Activated CD4-positive, CD25-positive, alpha-beta regulatory T cell treated with anti-CD3 and anti-CD28 coated beads, Interleukin-2, amount 50 U/mL, for 24 hours (primary cell): ENCODE measurements at regions not wholly inside any gene's neighbourhood (a gene's known extent, or its start where the extent isn't known, plus 50 kb on each side); places are given as distances from the start of the nearest gene placed in this dataset.

ENCODE experiments used
- ATAC-seq, 2 donors: fragments of 150-1000 bp; cut with Tn5 transposase; one replicate each; pipeline ENCODE4 v1.10.0; 2021; ENCODE audit warnings: mild to moderate bottlenecking in 1 of 2, moderate library complexity in 1 of 2

DNA sequence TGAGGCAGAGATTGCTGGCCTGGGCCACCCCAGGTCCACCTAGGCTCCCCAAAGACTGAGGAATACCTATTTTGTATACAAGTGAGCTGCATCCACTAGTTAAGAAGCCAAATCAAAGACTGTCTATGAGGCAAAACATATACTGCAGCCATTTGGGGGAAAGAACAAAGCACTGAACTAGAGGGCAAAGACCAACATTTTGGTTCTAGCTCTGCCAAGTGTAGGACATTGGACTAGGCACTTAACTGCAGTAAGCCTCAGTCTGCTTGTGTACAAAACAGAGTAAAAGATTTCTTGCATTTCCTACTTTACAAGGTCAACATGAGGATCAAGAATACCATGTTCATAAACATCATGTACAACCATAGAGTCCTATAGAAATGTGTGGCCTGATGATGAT is 94.8 kb upstream of the CYP1B1 start:
- ATAC-seq: no peak

DNA sequence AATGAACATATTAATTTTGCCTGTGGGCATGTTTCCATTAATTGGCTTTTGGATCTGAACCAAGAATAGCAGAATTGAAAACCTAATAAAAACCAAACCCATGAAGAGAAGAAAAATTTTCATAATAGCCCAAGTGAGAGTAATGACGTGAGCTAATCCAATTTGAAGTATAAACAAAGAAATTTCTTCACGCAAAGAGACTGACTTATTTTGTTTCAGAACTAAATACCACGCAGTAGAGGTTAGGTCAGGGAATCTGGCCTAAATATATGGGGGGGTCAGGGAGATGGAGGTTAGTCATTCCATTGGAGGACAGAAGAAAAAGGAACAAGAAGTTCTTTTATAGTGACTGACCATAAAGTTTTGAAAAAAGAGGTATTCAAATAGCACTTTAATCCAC is 94.1 kb upstream of the CYP1B1 start:
- ATAC-seq: no peak

DNA sequence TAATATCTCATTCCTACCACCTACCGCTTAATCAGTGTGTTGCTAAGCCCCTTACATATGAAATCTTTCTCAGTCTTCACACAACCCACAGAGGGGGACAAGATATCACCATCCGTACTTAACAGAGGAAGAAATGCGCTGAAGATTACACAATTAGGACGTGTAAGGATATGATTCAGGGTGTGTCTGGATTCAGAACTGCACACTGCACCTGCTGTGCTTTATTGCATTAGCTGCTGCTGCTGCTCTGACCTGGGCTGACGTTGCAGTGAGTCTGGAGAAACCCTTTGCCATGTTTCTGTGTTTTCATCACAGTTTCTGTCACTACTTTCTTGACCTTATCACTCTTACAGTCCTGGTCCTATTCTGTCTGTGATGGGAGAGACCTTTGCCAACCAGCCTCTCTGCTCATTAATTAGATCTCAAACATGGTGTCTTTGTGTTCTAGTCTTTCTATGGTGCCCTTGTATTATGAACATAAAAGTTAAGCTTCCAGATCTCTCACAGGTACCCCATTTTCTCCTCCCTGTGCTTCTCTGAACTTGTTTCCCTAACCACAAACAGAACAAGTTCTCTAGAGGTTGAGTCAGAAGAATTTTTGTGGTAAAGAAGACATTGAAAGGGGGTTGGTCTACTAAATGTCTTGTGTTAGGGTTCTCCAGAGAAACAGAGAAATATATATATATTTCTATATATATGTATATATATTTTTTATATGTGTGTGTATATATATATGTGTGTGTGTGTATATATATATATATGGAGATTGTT is 92.9 kb upstream of the CYP1B1 start:
- ATAC-seq: no peak

DNA sequence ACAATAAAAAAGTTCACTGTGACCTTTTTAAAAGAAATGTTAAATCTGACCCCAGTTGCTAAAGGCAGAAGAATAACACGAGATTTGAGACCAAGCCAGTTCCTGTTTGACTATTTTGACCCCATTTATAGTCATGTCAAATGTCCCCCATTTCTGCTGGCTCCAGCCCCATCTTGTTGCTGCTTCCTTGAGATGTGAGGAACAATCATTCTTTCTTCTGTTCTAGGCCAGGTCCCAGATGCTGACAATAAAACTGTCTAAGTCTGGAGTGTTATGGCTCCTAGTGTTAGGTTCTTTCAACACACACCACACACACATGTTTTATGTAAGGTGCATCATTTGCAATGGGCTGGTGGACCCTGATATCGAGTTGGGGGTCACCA is 92.0 kb upstream of the CYP1B1 start:
- no peak for ATAC-seq

DNA sequence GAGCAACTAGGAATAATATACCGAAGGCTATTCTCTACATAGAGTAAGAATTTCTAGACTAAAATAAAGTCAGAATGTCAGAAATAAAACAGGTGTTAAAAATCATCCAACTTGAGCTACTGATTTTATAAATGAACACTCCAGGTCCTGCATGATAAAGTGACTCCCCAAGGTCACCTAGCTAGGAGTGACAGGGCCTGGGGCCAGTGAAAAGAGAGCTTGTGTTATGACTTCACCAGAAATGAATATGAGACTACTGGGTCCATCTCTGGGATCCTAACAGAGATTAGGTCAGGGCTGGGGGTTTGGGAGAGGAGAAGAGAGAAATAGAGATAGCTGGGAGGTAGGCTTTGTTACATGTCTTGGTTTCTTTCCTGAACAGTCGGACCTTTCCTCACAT is 89.7 kb upstream of the CYP1B1 start:
- no peak for ATAC-seq

DNA sequence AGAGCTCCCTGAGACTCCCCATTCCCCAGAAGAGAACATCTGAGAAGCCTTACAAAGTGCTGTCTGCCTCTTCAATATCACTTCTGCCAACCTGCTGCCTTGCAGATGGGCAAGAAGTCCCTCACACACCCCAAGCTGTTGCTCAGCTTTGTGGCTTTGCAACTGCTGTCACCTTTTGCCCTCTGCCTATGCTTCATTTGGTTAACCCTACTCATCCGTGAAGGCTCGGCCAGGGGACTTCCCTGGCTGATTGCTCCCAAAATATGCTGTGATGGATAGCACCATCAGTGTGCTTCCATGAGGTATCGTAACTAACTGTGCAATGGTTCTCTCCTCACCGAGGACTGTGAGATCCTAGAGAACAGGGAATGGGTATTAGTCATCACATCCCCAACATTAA is 88.9 kb upstream of the CYP1B1 start:
- no peak for ATAC-seq

DNA sequence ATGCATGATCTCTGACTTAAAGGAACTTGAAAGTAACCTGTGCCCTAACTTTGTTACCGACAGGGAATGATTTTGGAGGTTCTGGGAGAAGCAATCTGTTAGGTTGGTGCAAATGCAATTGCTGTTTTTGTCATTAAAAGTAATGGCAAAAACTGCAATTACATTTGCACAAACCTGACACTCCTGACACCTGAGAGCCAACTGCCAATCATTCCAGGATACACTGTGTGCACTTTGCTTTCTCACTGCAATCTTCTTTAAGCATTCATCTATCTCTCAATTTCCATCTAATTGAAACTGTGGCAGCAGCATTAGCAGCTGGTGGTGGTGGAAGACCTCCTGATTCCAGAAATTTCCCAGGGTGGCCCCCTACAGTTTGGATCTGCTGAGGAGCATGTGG is 87.6 kb upstream of the CYP1B1 start:
- no peak for ATAC-seq

DNA sequence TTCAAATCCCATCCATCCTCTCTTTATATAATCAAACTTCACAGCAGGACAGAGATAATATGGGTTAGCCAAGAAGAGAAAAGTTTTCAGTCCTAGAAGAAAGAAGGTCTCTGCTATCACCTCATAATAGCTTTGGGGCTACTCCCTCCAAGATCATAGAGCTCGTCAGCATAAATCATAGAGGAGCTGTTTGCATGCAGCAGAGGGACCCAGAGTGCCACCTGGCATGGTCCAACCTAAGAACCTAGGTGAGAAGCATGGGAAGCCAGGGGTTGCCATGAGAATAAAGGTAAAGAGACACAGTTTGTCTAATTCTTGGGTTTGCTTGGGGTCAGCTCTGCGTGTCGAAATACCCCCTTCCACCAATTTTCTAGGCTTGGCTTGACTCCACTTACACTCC is 87.1 kb upstream of the CYP1B1 start:
- no peak for ATAC-seq

DNA sequence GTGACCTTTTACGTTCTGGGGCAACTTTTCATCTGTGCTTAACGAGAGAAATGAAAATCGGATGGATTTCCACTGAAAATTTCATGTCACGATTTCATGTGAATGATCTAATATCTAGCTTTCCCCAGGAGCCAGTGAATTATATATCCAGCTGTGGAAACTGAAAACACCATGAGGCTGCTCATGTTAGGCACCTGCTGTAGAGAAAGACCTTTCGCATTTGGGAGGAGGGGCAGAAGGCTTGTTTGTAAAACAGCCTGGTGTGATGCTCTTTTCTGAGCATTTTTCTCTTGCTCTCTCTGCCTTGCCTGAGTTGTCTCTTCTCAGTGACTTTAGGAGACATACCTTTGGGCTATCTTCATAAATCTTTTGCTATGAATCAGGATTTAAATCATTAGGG is 84.6 kb upstream of the CYP1B1 start:
- no peak for ATAC-seq

DNA sequence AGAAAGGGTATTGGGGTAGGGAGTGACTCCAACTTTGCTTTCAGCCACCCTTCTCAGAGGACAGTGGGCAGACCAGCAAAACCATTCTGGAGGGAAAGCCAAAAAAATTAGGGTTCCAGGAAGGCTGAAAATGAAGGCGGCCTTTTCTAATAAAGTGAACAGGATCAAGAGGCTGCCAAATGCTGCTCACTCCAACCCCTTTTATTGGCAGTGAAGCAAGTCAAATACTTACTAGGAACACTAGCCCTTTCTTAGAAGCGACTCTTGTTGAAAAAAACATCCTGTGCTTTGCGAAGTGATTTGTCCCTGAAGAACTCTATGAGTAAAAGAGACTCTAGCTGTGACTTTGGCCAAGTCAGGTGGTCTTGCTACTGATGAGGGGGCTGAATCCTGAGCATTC is 83.6 kb upstream of the CYP1B1 start:
- no peak for ATAC-seq

DNA sequence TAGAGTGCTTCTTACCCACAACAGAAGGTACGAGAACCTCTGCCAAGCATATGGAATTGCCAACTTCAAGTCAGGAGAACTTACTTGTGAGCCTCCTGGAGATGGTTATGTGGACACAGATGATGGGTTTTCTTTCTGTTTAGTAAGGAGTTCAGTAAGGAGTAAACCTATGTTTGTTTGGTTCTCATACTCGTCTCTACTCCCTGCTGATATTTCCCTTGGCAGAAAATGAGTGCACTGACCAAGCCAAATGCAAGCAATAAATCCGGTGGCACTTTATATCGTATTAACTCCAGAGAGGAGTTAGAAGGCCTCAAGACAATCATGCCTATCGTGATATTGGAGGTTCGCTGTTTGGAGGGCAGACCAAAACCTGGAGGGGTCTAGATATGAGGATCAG is 83.2 kb upstream of the CYP1B1 start:
- no peak for ATAC-seq

DNA sequence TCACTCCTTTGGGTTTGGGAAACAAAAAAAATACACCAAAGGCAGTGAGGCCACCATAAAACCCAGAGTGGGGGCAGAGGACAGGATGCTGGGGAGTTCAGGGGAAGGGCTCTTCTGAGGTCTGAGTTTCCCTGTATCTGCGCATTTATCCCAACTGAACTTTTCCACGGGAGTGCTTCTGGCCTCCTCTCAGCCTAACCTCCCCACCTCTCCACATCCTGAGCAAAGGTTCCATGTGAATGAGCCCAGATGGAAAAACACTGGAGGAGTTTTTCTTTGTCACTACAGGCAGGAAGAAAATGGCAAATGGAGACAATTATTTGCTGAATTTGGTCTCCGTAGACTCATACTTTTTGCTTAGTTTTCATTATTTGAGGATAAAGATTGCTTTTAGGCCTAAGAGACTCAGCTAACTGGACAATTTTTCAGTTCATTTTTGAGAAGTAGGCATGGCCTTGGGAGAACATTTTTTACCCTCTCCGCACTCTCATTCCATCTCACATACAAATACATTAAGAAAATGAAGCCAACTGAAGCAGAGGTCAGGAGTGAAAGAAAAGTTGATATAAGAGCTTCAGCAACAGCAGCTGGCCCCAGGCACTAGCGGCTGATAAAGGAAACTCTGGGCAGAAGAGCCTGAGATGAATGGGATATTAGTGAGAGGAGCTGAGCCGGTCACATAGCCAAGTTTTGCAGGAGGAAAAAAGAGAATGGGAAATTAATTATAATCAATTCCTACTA is 82.6 kb upstream of the CYP1B1 start:
- ATAC-seq: no peak

DNA sequence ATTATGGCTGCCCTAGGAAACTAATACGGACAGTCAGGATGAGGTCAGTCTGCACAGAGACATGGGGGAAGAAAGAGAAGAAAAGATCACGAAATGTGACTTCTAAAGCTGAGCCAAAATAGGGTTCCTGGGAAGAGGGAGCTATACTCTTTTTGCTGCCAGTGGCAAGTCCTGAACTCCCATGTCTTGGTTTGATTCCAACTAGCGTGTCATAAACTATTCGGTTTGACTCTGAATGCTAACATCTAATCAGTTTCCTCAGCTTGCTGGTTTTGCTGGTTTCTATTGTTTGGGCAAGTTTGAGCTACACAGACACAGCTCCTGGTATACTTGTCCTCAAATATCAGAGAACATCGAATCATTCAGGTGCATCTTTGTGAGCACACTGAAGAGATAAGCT is 80.5 kb upstream of the CYP1B1 start:
- ATAC-seq: no peak

DNA sequence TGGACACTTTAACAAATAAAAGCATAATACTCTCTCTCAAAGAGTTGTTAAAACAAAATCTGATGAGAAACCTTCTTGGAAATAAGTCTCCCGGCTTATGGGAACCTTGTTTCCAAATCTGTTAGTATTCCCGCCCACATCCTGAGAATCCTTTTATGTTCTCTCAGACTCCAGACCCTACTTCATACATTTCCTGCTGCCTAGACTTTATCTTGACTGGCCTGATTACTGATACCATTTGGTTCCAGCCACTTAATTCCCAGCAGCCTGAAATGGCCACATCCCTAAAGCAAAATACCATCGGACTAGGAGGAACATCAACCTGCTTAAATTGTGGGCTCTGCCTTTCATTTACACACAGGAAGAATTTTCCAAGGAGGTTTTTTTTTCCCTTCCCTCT is 79.1 kb upstream of the CYP1B1 start:
- ATAC-seq: no peak

DNA sequence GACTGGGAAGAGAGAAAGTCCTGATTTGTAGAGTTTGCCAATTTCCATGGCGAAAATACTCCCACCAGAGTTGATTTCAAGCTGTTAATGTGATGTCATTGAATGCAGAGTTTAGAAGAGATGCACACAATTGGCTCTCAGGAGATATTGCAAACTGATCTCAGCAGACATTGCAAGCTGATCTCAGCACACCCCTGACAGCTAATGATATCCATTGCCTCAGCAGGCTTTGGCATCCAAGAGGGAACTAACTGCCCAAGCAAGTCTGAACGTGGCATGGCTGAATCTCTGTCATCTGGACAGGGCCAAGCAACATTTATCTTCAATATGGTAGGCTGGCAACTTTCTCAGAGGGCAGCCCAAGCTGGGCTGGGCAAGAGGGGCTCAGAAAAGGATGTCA is 78.4 kb upstream of the CYP1B1 start:
- ATAC-seq: no peak

DNA sequence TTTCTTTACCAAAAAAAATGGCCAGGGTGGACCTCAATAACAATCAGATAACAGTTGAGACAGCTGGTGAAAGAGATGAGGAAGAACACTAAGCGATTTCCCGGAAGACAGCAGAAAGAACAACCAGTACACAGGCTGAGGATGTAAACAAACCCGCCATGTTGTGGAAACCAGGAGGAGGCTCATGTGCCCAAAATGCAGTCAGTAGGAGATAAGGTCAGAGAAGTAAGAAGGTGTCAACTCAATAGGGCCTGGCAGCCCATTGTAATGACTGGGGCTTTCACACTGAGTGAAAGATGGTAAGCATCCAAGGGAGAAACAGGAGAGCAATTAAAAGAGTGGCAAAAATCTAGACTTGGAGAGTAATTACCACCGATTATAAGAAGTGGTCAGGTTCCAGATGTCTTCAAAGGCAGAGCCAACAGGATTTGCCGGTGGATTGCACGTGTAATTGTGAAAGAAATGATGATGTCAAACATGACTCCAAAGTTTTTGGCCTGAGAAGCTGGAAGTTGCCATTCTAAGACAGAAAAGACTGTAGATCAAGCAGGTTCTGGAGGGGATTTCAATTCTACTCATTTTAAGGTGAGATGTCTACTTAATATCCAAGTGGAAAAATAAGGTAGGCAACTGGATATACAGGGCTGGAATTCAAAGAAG is 77.7 kb upstream of the CYP1B1 start:
- no peak for ATAC-seq

DNA sequence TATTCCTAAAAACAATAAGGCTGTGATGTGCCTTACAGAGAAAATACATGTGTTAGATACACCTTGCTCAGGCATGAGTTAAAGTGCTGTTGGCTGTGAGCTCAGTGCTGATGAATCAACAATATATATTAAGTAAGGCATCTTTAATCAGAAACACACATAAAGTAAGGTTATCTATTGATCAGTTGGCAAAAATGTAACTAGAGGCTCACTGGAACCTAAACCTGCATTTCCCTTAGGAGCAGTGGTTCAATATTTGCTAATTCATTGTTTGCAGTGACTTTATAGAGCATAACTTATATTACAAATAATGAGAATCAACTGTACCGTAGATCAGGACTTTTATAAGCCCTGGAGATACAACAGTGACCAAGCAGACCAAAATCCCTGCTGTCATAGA is 77.0 kb upstream of the CYP1B1 start:
- ATAC-seq: no peak

DNA sequence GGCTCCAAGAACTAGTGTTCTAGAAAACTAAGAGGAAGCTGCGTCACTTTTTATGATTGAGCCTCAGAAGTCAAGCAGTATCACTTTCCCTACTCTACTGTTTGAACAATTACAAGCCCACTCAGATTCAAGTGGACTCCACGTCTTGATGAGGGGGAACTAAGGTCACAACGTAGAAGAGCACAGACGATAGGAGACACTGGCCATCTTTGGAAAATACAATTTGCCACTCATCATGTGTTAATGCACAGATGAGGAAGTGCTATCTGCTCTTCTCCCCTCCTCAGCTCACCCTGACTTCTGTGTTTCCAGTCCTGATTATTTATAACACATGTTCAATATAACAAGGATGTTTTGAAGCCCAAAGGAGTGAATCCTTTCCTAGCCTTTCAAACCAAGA is 76.1 kb upstream of the CYP1B1 start:
- no peak for ATAC-seq

DNA sequence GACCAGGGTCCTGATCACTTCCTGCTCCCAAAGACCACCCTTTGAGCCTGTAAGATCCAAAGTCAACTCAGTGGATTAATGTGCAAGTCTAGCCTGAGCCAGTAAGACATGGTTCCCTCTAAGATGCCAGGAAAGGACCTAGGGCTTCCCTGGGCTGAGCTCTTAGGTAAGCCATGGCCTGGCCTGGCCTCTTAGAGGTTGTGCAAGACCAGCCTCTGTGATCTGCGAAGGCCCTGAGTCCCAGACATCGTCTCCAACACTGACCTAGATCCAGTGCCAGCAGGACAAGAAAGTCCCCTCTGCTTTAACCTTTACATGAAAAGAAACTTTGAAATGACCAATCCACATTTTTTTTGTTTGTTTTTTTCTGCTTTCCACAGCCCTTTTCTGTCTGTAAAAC is 73.6 kb upstream of the CYP1B1 start:
- ATAC-seq: no peak

DNA sequence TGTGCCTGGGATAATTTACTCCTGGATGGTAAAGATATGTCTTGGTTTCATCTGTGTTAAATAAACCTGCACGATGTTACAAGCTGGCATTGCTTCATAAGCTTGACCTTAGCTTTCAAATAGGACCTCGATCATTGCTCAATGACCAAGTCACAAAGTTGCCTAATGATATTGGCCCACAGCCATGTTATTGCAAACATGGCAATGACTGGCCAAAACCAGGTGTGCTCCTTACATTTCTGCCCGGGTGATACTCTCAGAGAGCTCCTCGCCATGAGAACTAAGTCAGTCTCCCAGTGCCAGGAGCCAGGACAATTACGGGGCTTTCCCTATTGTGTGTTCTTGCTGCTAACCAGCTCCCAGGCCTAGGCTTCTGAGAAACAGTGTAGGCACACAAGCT is 72.5 kb upstream of the CYP1B1 start:
- no peak for ATAC-seq

DNA sequence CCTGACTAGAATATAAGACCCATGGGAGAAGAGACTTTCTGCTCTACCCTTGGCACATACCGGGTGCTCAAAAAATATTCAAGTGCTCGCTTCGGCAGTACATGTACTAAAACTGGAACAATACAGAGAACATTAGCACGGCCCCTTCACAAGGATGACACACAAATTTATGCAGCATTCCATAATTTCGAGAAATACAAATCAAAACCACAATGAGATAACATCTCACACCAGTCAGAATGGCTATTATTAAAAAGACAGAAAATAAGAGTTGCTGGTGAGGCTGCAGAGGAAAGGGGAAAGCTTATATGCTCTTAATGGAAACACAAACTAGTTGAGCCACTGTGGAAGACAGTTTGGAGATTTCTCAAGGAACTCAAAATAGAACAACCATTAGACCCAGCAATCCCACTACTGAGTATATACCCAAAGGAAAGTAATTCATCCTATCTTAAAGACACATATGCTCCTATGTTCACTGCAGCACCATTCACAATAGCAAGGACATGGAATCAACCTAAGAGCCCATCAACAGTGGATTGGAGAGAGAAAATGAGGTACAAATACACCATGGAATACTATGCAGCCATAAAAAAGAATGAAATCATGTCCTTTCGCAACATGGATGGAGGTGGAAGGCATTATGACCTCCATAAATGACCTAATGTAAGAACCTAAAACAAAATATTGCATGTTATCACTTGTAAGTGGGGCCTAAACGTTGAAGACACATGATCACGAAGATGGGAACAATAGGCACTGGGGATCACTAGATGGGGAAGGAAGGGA is 71.6 kb upstream of the CYP1B1 start:
- ATAC-seq: no peak

DNA sequence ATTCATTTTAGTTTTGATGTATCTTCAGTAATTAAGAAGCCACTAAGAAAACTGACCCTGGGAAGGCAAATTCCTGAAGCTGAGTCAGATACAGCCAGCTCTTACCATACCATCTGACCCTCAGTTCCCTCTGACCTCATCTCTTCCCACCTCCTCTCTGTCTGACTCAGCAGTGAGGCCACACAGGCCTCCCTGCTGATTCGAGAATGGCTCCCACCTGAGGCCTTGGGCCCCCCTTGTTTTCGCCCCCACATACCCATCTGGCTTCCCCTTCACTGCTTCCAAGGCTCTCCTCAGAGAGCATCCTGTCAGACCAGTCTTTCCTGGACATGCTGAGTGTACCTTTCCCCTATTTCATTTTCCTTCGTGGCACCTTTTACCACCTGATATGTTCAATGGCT is 71.0 kb upstream of the CYP1B1 start:
- no peak for ATAC-seq

DNA sequence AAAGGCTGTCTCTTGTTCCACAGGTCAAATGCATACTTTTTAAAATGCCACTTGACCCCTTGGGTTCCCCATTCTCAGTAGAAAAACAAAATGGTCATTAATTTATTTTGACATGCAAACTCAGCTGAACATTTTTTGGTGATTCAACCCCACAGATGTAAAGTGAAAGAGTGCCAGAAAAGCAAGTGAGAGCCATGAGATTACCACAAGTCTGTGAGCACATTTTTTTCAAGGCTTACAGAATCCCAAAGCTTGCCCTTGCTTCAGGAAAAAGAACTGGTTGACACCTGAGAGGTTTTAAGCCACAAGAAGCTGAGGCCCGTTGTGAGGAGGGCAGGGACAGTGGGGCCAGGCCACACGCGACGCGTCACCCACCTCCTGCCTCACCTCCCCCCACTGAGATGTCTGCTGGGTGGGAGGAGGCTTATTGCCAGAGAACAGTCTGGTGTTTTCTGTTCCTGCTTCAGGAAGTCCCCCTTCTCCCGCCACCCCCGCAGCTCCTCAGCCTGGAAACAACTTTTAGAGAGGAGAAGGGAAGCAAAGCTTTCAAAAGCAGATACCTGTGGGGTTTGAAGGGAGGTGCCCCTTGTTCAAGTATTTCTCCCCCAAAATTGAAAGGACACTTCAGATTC is 70.4 kb upstream of the CYP1B1 start:
- no peak for ATAC-seq
